Liver (tissue), 8 donors: ENCODE measurements at regions not wholly inside any gene's neighbourhood (a gene's known extent, or its start where the extent isn't known, plus 50 kb on each side); places are given as distances from the start of the nearest gene placed in this dataset.

ENCODE experiments used
- DNase-seq: peaks from one replicate; pipeline ENCODE4 v3.0.0-alpha.2; 2017; ENCODE audit warnings: low spot score
- H3K27ac ChIP-seq, 2 donors: one replicate each; pipeline ENCODE4 v1.7.0; 2013; ENCODE audit warnings: inconsistent platforms in 2 of 2, low read length in 2 of 2, control low read depth in 1 of 2, low read depth in 1 of 2, mild to moderate bottlenecking in 1 of 2
- H3K27me3 ChIP-seq, 4 donors: one replicate each; pipeline versions ENCODE4 v1.6.1 to v1.7.0; 2013; ENCODE audit warnings: low read length in 3 of 4, inconsistent platforms in 1 of 4, mild to moderate bottlenecking in 1 of 4, moderate library complexity in 1 of 4; ENCODE audit not compliant: control insufficient read depth in 4 of 4, insufficient read depth in 4 of 4
- H3K36me3 ChIP-seq, 4 donors: one replicate each; pipeline versions ENCODE4 v1.6.1 to v1.7.0; 2013; ENCODE audit warnings: low read length in 3 of 4, mild to moderate bottlenecking in 3 of 4, low read depth in 1 of 4, moderate library complexity in 1 of 4; ENCODE audit not compliant: control insufficient read depth in 4 of 4, insufficient read depth in 3 of 4
- H3K4me1 ChIP-seq, 4 donors: one replicate each; pipeline versions ENCODE4 v1.6.1 to v1.7.0; 2013; ENCODE audit warnings: low read length in 3 of 4, mild to moderate bottlenecking in 3 of 4, moderate library complexity in 1 of 4; ENCODE audit not compliant: control insufficient read depth in 4 of 4, insufficient read depth in 4 of 4
- H3K4me3 ChIP-seq, 3 donors: one replicate each; pipeline versions ENCODE4 v1.6.1 to v1.7.0; 2013; ENCODE audit warnings: low read length in 3 of 3, control low read depth in 1 of 3, low read depth in 1 of 3, mild to moderate bottlenecking in 1 of 3
- H3K9ac ChIP-seq, 2 donors: one replicate each; pipeline ENCODE4 v1.7.0; 2013; ENCODE audit warnings: low read length in 2 of 2, mild to moderate bottlenecking in 2 of 2, moderate library complexity in 2 of 2, control low read depth in 1 of 2, low read depth in 1 of 2
- H3K9me3 ChIP-seq, 4 donors: one replicate each; pipeline versions ENCODE4 v1.6.1 to v1.7.0; 2013; ENCODE audit warnings: low read length in 3 of 4; ENCODE audit not compliant: control insufficient read depth in 4 of 4
- EGR1 ChIP-seq, 2 donors: IDR thresholded peaks; 2 replicates each; pipeline ENCODE4 v1.6.1; 2016 to 2018; ENCODE audit warnings: antibody characterized with exemption in 2 of 2, low read depth in 2 of 2
- FOXA1 ChIP-seq: IDR thresholded peaks from 2 replicates; pipeline ENCODE4 v1.6.1; 2016; ENCODE audit warnings: antibody characterized with exemption
- FOXA2 ChIP-seq: IDR thresholded peaks from 2 replicates; pipeline ENCODE4 v1.6.1; 2016; ENCODE audit warnings: antibody characterized with exemption
- GABPA ChIP-seq, 2 donors: IDR thresholded peaks in 1 of 2; conservative IDR thresholded peaks in 1 of 2; 2 replicates each; pipeline ENCODE4 v1.6.1; 2016; ENCODE audit warnings: antibody characterized with exemption in 2 of 2, mild to moderate bottlenecking in 1 of 2, moderate library complexity in 1 of 2
- HNF4A ChIP-seq, 2 donors: conservative IDR thresholded peaks; 2 replicates each; pipeline ENCODE4 v1.6.1; 2016; ENCODE audit warnings: antibody characterized with exemption in 2 of 2, mild to moderate bottlenecking in 2 of 2
- HNF4G ChIP-seq: IDR thresholded peaks from 2 replicates; pipeline ENCODE4 v1.6.1; 2016; ENCODE audit warnings: antibody characterized with exemption
- JUND ChIP-seq, 2 donors: IDR thresholded peaks; 2 replicates each; pipeline ENCODE4 v1.6.1; 2016; ENCODE audit warnings: antibody characterized with exemption in 2 of 2
- NR2F2 ChIP-seq: IDR thresholded peaks from 2 replicates; pipeline ENCODE4 v1.6.1; 2016; ENCODE audit warnings: antibody characterized with exemption
- RAD21 ChIP-seq, 2 donors: IDR thresholded peaks; 2 replicates each; pipeline ENCODE4 v1.6.1; 2016; ENCODE audit warnings: antibody characterized with exemption in 2 of 2, mild to moderate bottlenecking in 2 of 2
- RXRA ChIP-seq, 2 donors: IDR thresholded peaks; 2 replicates each; pipeline ENCODE4 v1.6.1; 2017 to 2018; ENCODE audit warnings: antibody characterized with exemption in 2 of 2, mild to moderate bottlenecking in 1 of 2
- SP1 ChIP-seq: IDR thresholded peaks from 2 replicates; pipeline ENCODE4 v1.6.1; 2018; ENCODE audit warnings: antibody characterized with exemption, mild to moderate bottlenecking
- TAF1 ChIP-seq: conservative IDR thresholded peaks from 2 replicates; pipeline ENCODE4 v1.6.1; 2016; ENCODE audit warnings: antibody characterized with exemption, mild to moderate bottlenecking
- YY1 ChIP-seq: IDR thresholded peaks from 2 replicates; pipeline ENCODE4 v1.6.1; 2016; ENCODE audit warnings: antibody characterized with exemption, mild to moderate bottlenecking
- WGBS: extraction: QIAGEN DNeasy Blood & Tissue Kit; methylation state at CpG from one replicate; pipeline ENCODE4 v1.1.7; 2013; 5-methylcytosine and 5-hydroxymethylcytosine counted together
- TF ChIP-seq, protein P1 (sequence below): IDR thresholded peaks from 2 replicates; pipeline ENCODE4 v1.6.1; 2016; ENCODE audit warnings: antibody characterized with exemption
- TF ChIP-seq, protein P2 (sequence below): fragments of 150-350 bp; IDR thresholded peaks from 2 replicates; pipeline ENCODE4 v1.5.1; 2017; ENCODE audit warnings: improper control_type of control experiment, low read depth, low read length; ENCODE audit not compliant: missing input control
- TF ChIP-seq, protein P3 (sequence below): IDR thresholded peaks from 2 replicates; pipeline ENCODE4 v1.6.1; 2016; ENCODE audit warnings: antibody characterized with exemption
- TF ChIP-seq, protein P4 (sequence below): IDR thresholded peaks from 2 replicates; pipeline ENCODE4 v1.6.1; 2016; ENCODE audit warnings: antibody characterized with exemption
- TF ChIP-seq, protein P5 (sequence below): IDR thresholded peaks from 2 replicates; pipeline ENCODE4 v1.6.1; 2016; ENCODE audit warnings: antibody characterized with exemption, mild to moderate bottlenecking
- donor health status: healthy.
- donor health status: healthy.
- donor health status: healthy.
- donor health status: healthy.
- donor health status: healthy.

DNA sequence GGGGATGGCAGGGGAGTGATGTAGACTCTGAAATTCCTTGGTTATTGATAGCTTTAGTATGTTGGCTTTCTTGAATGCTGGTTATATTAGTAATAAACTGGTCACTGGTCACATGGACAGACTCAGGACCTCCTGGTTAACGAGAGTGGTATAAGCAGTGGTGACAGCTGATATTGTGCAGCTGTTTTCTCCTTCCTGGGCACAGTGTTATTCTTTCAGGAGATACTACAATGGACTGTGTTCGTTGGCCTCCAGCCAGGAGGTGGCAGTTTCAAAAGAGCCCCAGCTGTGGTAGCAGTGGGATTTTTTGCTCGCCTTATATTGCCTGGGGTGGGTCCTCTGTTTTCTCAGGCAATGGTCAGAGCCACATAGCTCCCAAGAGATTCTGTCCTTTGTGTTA, 181.6 kb upstream of the RBMS3 start:
- WGBS, result 67% methylated on average over 3 of the region's 3 CpGs

More for the DNA sequence above, 181.6 kb upstream of the RBMS3 start:
- no peaks in the 10 kb centered on the region for H3K4me1 ChIP-seq
- no peaks in the 10 kb centered on the region for H3K36me3 ChIP-seq
- H3K4me3 ChIP-seq, result no peak overlapping the region
- TF ChIP-seq, protein P1, sequence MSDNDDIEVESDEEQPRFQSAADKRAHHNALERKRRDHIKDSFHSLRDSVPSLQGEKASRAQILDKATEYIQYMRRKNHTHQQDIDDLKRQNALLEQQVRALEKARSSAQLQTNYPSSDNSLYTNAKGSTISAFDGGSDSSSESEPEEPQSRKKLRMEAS, result no peak
- TF ChIP-seq HNF4G (no peak), NR2F2 (no peak), RAD21 (IDR thresholded peaks at IDR 0.05) (no peak), SP1 (no peak), EGR1 (IDR thresholded peaks at IDR 0.05; ENCODE audit: low read depth in 2 of 2) (no peak), JUND (IDR thresholded peaks at IDR 0.05) (no peak), FOXA2 (no peak), FOXA1 (no peak), RXRA (IDR thresholded peaks at IDR 0.05) (no peak), GABPA (IDR thresholded peaks at IDR 0.05 in 1 of 2, conservative IDR thresholded peaks at IDR 0.05 in 1 of 2) (no peak), YY1 (no peak), HNF4A (conservative IDR thresholded peaks at IDR 0.05) (no peak), TAF1 (no peak)
- TF ChIP-seq, protein P2, sequence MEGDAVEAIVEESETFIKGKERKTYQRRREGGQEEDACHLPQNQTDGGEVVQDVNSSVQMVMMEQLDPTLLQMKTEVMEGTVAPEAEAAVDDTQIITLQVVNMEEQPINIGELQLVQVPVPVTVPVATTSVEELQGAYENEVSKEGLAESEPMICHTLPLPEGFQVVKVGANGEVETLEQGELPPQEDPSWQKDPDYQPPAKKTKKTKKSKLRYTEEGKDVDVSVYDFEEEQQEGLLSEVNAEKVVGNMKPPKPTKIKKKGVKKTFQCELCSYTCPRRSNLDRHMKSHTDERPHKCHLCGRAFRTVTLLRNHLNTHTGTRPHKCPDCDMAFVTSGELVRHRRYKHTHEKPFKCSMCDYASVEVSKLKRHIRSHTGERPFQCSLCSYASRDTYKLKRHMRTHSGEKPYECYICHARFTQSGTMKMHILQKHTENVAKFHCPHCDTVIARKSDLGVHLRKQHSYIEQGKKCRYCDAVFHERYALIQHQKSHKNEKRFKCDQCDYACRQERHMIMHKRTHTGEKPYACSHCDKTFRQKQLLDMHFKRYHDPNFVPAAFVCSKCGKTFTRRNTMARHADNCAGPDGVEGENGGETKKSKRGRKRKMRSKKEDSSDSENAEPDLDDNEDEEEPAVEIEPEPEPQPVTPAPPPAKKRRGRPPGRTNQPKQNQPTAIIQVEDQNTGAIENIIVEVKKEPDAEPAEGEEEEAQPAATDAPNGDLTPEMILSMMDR, result no peak
- TF ChIP-seq, protein P3, sequence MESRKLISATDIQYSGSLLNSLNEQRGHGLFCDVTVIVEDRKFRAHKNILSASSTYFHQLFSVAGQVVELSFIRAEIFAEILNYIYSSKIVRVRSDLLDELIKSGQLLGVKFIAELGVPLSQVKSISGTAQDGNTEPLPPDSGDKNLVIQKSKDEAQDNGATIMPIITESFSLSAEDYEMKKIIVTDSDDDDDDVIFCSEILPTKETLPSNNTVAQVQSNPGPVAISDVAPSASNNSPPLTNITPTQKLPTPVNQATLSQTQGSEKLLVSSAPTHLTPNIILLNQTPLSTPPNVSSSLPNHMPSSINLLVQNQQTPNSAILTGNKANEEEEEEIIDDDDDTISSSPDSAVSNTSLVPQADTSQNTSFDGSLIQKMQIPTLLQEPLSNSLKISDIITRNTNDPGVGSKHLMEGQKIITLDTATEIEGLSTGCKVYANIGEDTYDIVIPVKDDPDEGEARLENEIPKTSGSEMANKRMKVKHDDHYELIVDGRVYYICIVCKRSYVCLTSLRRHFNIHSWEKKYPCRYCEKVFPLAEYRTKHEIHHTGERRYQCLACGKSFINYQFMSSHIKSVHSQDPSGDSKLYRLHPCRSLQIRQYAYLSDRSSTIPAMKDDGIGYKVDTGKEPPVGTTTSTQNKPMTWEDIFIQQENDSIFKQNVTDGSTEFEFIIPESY, result no peak
- TF ChIP-seq, protein P4, sequence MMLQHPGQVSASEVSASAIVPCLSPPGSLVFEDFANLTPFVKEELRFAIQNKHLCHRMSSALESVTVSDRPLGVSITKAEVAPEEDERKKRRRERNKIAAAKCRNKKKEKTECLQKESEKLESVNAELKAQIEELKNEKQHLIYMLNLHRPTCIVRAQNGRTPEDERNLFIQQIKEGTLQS, result no peak
- TF ChIP-seq, protein P5, sequence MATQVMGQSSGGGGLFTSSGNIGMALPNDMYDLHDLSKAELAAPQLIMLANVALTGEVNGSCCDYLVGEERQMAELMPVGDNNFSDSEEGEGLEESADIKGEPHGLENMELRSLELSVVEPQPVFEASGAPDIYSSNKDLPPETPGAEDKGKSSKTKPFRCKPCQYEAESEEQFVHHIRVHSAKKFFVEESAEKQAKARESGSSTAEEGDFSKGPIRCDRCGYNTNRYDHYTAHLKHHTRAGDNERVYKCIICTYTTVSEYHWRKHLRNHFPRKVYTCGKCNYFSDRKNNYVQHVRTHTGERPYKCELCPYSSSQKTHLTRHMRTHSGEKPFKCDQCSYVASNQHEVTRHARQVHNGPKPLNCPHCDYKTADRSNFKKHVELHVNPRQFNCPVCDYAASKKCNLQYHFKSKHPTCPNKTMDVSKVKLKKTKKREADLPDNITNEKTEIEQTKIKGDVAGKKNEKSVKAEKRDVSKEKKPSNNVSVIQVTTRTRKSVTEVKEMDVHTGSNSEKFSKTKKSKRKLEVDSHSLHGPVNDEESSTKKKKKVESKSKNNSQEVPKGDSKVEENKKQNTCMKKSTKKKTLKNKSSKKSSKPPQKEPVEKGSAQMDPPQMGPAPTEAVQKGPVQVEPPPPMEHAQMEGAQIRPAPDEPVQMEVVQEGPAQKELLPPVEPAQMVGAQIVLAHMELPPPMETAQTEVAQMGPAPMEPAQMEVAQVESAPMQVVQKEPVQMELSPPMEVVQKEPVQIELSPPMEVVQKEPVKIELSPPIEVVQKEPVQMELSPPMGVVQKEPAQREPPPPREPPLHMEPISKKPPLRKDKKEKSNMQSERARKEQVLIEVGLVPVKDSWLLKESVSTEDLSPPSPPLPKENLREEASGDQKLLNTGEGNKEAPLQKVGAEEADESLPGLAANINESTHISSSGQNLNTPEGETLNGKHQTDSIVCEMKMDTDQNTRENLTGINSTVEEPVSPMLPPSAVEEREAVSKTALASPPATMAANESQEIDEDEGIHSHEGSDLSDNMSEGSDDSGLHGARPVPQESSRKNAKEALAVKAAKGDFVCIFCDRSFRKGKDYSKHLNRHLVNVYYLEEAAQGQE, result no peak
- peaks cover 0 to 2% (median 0%) of the 10 kb centered on the region in 4 donors for H3K27me3 ChIP-seq
- H3K9ac ChIP-seq, result no peak overlapping the region
- no peak for DNase-seq
- no peak overlapping the region for H3K27ac ChIP-seq
- H3K9me3 ChIP-seq, result peaks cover 0 to 8% (median 0%) of the 10 kb centered on the region in 4 donors
